H1 (cell line): ENCODE measurements at regions not wholly inside any gene's neighbourhood (a gene's known extent, or its start where the extent isn't known, plus 50 kb on each side); places are given as distances from the start of the nearest gene placed in this dataset.

Experiments used
- CTCF ChIA-PET: fragments of 300-600 bp; sonication (Branson Sonifier 250); formaldehyde crosslinking; loops from one replicate; lab custom pipeline; 2021; ENCODE audit not compliant: partially characterized antibody; lab: Charles Lee
- POLR2A ChIA-PET: fragments of 300-600 bp; sonication (Branson Sonifier 250); formaldehyde crosslinking; loops from one replicate; lab custom pipeline; 2021; ENCODE audit warnings: inconsistent platforms; ENCODE audit not compliant: partially characterized antibody; lab: Charles Lee
- DNase-seq, 2 experiments: peaks; one replicate each; pipeline versions ENCODE4 v3.0.0 to v3.0.0-alpha.2; 2010 to 2022; ENCODE audit warnings: low spot score in 2 of 2, low read depth in 1 of 2, mixed read lengths in 1 of 2
- FAIRE-seq: peaks from 2 replicates; lab custom pipeline; 2011; peaks lifted over from hg19 to GRCh38; lab: Jason Lieb, UNC
- H2AFZ ChIP-seq: 2 replicates; pipeline ENCODE4 v1.8.1; 2012; ENCODE audit warnings: low read length, inconsistent platforms
- H2AK5ac ChIP-seq: 2 replicates; pipeline ENCODE4 v1.6.1; 2013; ENCODE audit warnings: low read depth, low read length
- H2BK120ac ChIP-seq: replicated peaks from 2 replicates; pipeline ENCODE3; 2013; ENCODE audit warnings: low read depth, low read length, inconsistent platforms
- H2BK12ac ChIP-seq: 2 replicates; pipeline ENCODE4 v1.6.1; 2013; ENCODE audit warnings: low read depth, low read length
- H2BK15ac ChIP-seq: 2 replicates; pipeline ENCODE4 v1.6.1; 2013; ENCODE audit warnings: low read length
- H2BK20ac ChIP-seq: 2 replicates; pipeline ENCODE4 v1.6.1; 2013; ENCODE audit warnings: low read length
- H2BK5ac ChIP-seq: 2 replicates; pipeline ENCODE4 v1.6.1; 2013; ENCODE audit warnings: low read depth, low read length
- H3K14ac ChIP-seq: 2 replicates; pipeline ENCODE4 v1.6.1; 2013; ENCODE audit warnings: inconsistent platforms; ENCODE audit not compliant: insufficient read length
- H3K18ac ChIP-seq: 2 replicates; pipeline ENCODE4 v1.6.1; 2013; ENCODE audit warnings: low read length; ENCODE audit errors: extremely low read depth
- H3K23ac ChIP-seq: 2 replicates; pipeline ENCODE4 v1.6.1; 2013; ENCODE audit warnings: inconsistent platforms; ENCODE audit not compliant: insufficient read length
- H3K23me2 ChIP-seq: 2 replicates; pipeline ENCODE4 v1.6.1; 2013; ENCODE audit warnings: low read depth, low read length
- H3K27ac ChIP-seq: 2 replicates; pipeline ENCODE4 v1.6.1; 2011; ENCODE audit warnings: low read depth, low read length, inconsistent platforms
- H3K27me3 ChIP-seq, 4 experiments: replicated peaks in 1 of 4; 1 replicate in 1 of 4; 2 replicates in 3 of 4; pipeline versions ENCODE4 v1.6.1 to v1.8.1; 2011 to 2013; ENCODE audit warnings: low read length in 3 of 4, mild to moderate bottlenecking in 3 of 4, inconsistent platforms in 2 of 4, mixed read lengths in 2 of 4, moderate library complexity in 1 of 4; ENCODE audit not compliant: control insufficient read depth in 3 of 4, insufficient read depth in 3 of 4; ENCODE audit errors: extremely low read depth in 1 of 4
- H3K36me3 ChIP-seq, 4 experiments: 2 replicates each; pipeline versions ENCODE4 v1.6.1 to v1.8.1; 2011 to 2013; ENCODE audit warnings: mild to moderate bottlenecking in 4 of 4, low read length in 3 of 4, moderate library complexity in 2 of 4, control low read depth in 1 of 4, inconsistent platforms in 1 of 4; ENCODE audit not compliant: insufficient read depth in 4 of 4, control insufficient read depth in 2 of 4
- H3K4ac ChIP-seq: replicated peaks from 2 replicates; pipeline ENCODE3; 2013; ENCODE audit warnings: low read length, low read depth, mixed read lengths, inconsistent platforms; ENCODE audit not compliant: insufficient read length
- H3K4me1 ChIP-seq, 4 experiments: replicated peaks in 1 of 4; 1 replicate in 1 of 4; 2 replicates in 3 of 4; pipeline versions ENCODE4 v1.6.1 to v1.8.1; 2011 to 2013; ENCODE audit warnings: low read length in 3 of 4, inconsistent platforms in 2 of 4, mixed read lengths in 1 of 4; ENCODE audit not compliant: insufficient read depth in 4 of 4, control insufficient read depth in 3 of 4
- H3K4me2 ChIP-seq, 2 experiments: 2 replicates each; pipeline versions ENCODE4 v1.6.1 to v1.8.1; 2011 to 2013; ENCODE audit warnings: low read depth in 2 of 2, low read length in 2 of 2, control low read depth in 1 of 2, inconsistent platforms in 1 of 2, mild to moderate bottlenecking in 1 of 2; ENCODE audit not compliant: insufficient read depth in 1 of 2
- H3K4me3 ChIP-seq, 4 experiments: fragments of 200-600, 300-600 bp in 1 of 4; sonication (generic), shearing (Covaris generic), sonication (Bioruptor Twin) in 1 of 4; 2 replicates each; pipeline versions ENCODE4 v1.5.1 to v1.8.1; 2011 to 2016; ENCODE audit warnings: low read length in 4 of 4, low read depth in 3 of 4, control low read depth in 2 of 4, inconsistent platforms in 2 of 4, mild to moderate bottlenecking in 2 of 4, mixed read lengths in 1 of 4, moderate library complexity in 1 of 4; ENCODE audit not compliant: insufficient read depth in 2 of 4; ENCODE audit errors: extremely low read depth in 1 of 4
- H3K56ac ChIP-seq: replicated peaks from 2 replicates; pipeline ENCODE3; 2013; ENCODE audit warnings: low read depth, mild to moderate bottlenecking, mixed read lengths, low read length, inconsistent platforms; ENCODE audit not compliant: insufficient read length
- H3K79me1 ChIP-seq: 2 replicates; pipeline ENCODE4 v1.6.1; 2013; ENCODE audit warnings: low read depth, low read length, control low read depth
- H3K79me2 ChIP-seq, 2 experiments: 2 replicates each; pipeline versions ENCODE4 v1.6.1 to v1.8.1; 2012 to 2013; ENCODE audit warnings: low read length in 2 of 2, mild to moderate bottlenecking in 2 of 2, inconsistent platforms in 1 of 2; ENCODE audit not compliant: insufficient read depth in 2 of 2, control insufficient read depth in 1 of 2
- H3K9ac ChIP-seq, 4 experiments: replicated peaks in 1 of 4; 1 replicate in 1 of 4; 2 replicates in 3 of 4; pipeline versions ENCODE4 v1.6.1 to v1.8.1; 2011 to 2013; ENCODE audit warnings: low read depth in 3 of 4, low read length in 3 of 4, control low read depth in 2 of 4, mild to moderate bottlenecking in 2 of 4, moderate library complexity in 2 of 4, inconsistent platforms in 1 of 4; ENCODE audit errors: extremely low read depth in 1 of 4
- H3K9me3 ChIP-seq, 2 experiments: 2 replicates each; pipeline versions ENCODE4 v1.6.1 to v1.8.1; 2012 to 2013; ENCODE audit warnings: mild to moderate bottlenecking in 2 of 2, moderate library complexity in 2 of 2, control low read depth in 1 of 2, inconsistent platforms in 1 of 2, low read depth in 1 of 2, low read length in 1 of 2, mixed read lengths in 1 of 2; ENCODE audit not compliant: insufficient read depth in 2 of 2
- H4K20me1 ChIP-seq, 2 experiments: replicated peaks in 1 of 2; 2 replicates each; pipeline versions ENCODE3 to v1.8.1; 2011 to 2013; ENCODE audit warnings: inconsistent platforms in 2 of 2, low read length in 2 of 2, mild to moderate bottlenecking in 1 of 2; ENCODE audit not compliant: insufficient read depth in 2 of 2, control insufficient read depth in 1 of 2
- H4K5ac ChIP-seq: 2 replicates; pipeline ENCODE4 v1.6.1; 2013; ENCODE audit warnings: low read length, low read depth, mixed read lengths, inconsistent platforms; ENCODE audit not compliant: insufficient read length
- H4K8ac ChIP-seq: 2 replicates; pipeline ENCODE4 v1.8.0; 2013; ENCODE audit warnings: mild to moderate bottlenecking, moderate library complexity, low read length, inconsistent platforms; ENCODE audit not compliant: insufficient read depth; ENCODE audit errors: extremely low read depth
- H4K91ac ChIP-seq: replicated peaks from 2 replicates; pipeline ENCODE3; 2013; ENCODE audit warnings: low read length, mixed read lengths, inconsistent platforms; ENCODE audit not compliant: insufficient read length
- ASH2L ChIP-seq: fragments of 200-600, 300-600 bp; sonication (generic); IDR thresholded peaks from one replicate; pipeline ENCODE4 v1.7.1; 2017; ENCODE audit warnings: low read length
- BCL11A ChIP-seq, 2 experiments: IDR thresholded peaks; one replicate each; pipeline ENCODE4 v1.6.1; 2011; ENCODE audit warnings: low read depth in 2 of 2, low read length in 2 of 2, mild to moderate bottlenecking in 2 of 2
- CBX5 ChIP-seq: fragments of 300-800, 300-1000 bp; sonication (generic); IDR thresholded peaks from 2 replicates; pipeline ENCODE4 v1.7.1; 2016; ENCODE audit warnings: antibody characterized with exemption, low read length, low read depth
- CTBP2 ChIP-seq: IDR thresholded peaks from 2 replicates; pipeline ENCODE4 v1.7.0; 2011; ENCODE audit warnings: borderline replicate concordance, mild to moderate bottlenecking, moderate library complexity, mixed read lengths, low read length; ENCODE audit not compliant: insufficient read depth, insufficient read length
- GTF2F1 ChIP-seq: IDR thresholded peaks from 2 replicates; pipeline ENCODE4 v1.6.1; 2012; ENCODE audit warnings: low read depth, low read length, improper control_type of control experiment, borderline replicate concordance
- HDAC6 ChIP-seq: IDR thresholded peaks from one replicate; pipeline ENCODE4 v1.7.1; 2012; ENCODE audit warnings: low read depth, mild to moderate bottlenecking, inconsistent platforms, low read length, moderate library complexity
- JUN ChIP-seq: IDR thresholded peaks from 2 replicates; pipeline ENCODE4 v1.6.1; 2011; ENCODE audit warnings: low read depth, mild to moderate bottlenecking, improper control_type of control experiment, low read length
- KDM4A ChIP-seq: IDR thresholded peaks from one replicate; pipeline ENCODE4 v1.7.1; 2012; ENCODE audit warnings: low read depth, mild to moderate bottlenecking, moderate library complexity, low read length, inconsistent platforms; ENCODE audit not compliant: severe bottlenecking
- POLR2AphosphoS5 ChIP-seq: IDR thresholded peaks from 2 replicates; pipeline ENCODE4 v1.6.1; 2011; ENCODE audit warnings: low read depth, low read length
- RFX5 ChIP-seq: IDR thresholded peaks from 2 replicates; pipeline ENCODE4 v1.6.1; 2011; ENCODE audit warnings: low read depth, low read length, improper control_type of control experiment, borderline replicate concordance
- RXRA ChIP-seq: IDR thresholded peaks from 2 replicates; pipeline ENCODE4 v1.6.1; 2011; ENCODE audit warnings: low read depth, mild to moderate bottlenecking, low read length, moderate library complexity; ENCODE audit not compliant: insufficient read depth
- SIN3A ChIP-seq, 2 experiments: IDR thresholded peaks in 1 of 2; conservative IDR thresholded peaks in 1 of 2; 2 replicates each; pipeline ENCODE4 v1.6.1; 2011 to 2012; ENCODE audit warnings: low read length in 2 of 2, improper control_type of control experiment in 1 of 2, low read depth in 1 of 2, mild to moderate bottlenecking in 1 of 2
- SUZ12 ChIP-seq: fragments of 200-600 bp; sonication (generic); IDR thresholded peaks from 2 replicates; pipeline ENCODE4 v1.6.1; 2012; ENCODE audit warnings: mild to moderate bottlenecking, inconsistent platforms, low read length, moderate library complexity, mixed read lengths
- YY1 ChIP-seq: IDR thresholded peaks from 2 replicates; pipeline ENCODE4 v1.6.1; 2011; ENCODE audit warnings: low read depth, mild to moderate bottlenecking, low read length
- WGBS, 2 experiments: shearing (Covaris generic) in 1 of 2; methylation state at CpG; one replicate each; pipeline versions ENCODE4 v1.1.6 to v1.1.7; 2013 to 2015; ENCODE audit warnings: low lambda C conversion rate in 2 of 2, mixed read lengths in 2 of 2, inconsistent platforms in 1 of 2, low coverage in 1 of 2, missing lambda C conversion rate in 1 of 2; ENCODE audit not compliant: insufficient replicate concordance in 2 of 2, insufficient coverage in 1 of 2, insufficient read length in 1 of 2; ENCODE audit errors: extremely low coverage in 1 of 2, missing lambda C conversion rate in 1 of 2; 5-methylcytosine and 5-hydroxymethylcytosine counted together

DNA sequence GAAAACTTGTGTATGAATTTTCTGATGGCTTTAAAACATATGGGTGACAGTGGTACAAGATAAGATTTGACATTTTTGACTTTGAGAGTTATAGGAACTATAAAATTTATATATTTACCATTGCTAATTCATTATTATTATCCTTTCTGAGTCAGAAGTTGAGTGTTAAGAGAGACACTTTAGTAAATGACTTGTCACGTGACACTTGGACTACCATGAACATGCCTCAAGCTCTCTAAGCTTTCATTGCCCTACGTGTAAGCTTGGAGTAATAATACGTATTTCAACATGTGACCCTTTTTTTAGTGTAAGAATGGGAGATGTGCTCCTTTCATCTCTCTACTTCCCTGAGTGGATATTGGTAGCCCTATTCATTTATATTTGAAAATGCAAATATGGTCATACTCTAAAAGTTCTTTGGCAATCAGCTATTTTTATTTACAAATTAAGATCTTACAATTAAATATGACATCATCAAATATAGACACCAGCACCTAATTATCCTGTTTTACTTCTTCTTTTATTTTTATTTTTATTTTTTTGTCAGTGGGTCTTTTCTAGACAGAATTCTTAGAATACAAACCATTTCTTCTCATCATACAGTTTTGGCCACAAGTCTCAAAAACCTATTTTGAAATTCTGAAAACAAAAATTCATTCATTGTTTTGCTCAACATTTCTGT is 837.0 kb downstream of the PDHA2 start:
- Histone ChIP-seq H3K23ac (no peak overlapping the region), H4K91ac (no peak overlapping the region), H3K27me3 (peaks cover 0 to 1% (median 0%) of the 10 kb centered on the region in 4 experiments; a peak in 1 of 7 replicates), H3K4me1 (no peaks in the 10 kb centered on the region), H3K36me3 (no peaks in the 10 kb centered on the region), H3K18ac (no peak overlapping the region), H2BK5ac (no peak overlapping the region), H3K23me2 (no peaks in the 10 kb centered on the region), H3K27ac (no peak overlapping the region), H3K4me3 (no peak overlapping the region), H2BK15ac (no peak overlapping the region), H2AFZ (no peak overlapping the region), H2BK12ac (no peak overlapping the region), H4K20me1 (no peaks in the 10 kb centered on the region), H4K8ac (no peak overlapping the region), H2BK120ac (no peak overlapping the region), H3K9me3 (no peaks in the 10 kb centered on the region), H2AK5ac (no peak overlapping the region), H4K5ac (no peak overlapping the region), H2BK20ac (no peak overlapping the region), H3K79me2 (no peaks in the 10 kb centered on the region), H3K9ac (no peak overlapping the region), H3K4me2 (no peak overlapping the region), H3K79me1 (no peaks in the 10 kb centered on the region), H3K56ac (no peak overlapping the region), H3K14ac (no peak overlapping the region), H3K4ac (no peak overlapping the region)
- WGBS, 2 experiments, result 96% methylated on average over 3 of the region's 3 CpGs; no CpG with 5 or more reads in 1 of the 2 experiments
- ChIA-PET POLR2A (no interaction called here), CTCF (interaction anchor here (1.6 kb wide), 1 partner anchor 9 kb away, joined by 4 read pairs; no protein-coding TSS in a partner anchor)
- no peak for FAIRE-seq
- no peak for DNase-seq
- TF ChIP-seq ASH2L, result no peak
- no peak for TF ChIP-seq YY1
- TF ChIP-seq CTBP2, result no peak
- TF ChIP-seq JUN, result no peak
- TF ChIP-seq POLR2AphosphoS5, result no peak
- TF ChIP-seq RXRA, result no peak
- no peak for TF ChIP-seq SUZ12
- no peak for TF ChIP-seq RFX5
- no peak for TF ChIP-seq CBX5
- no peak for TF ChIP-seq GTF2F1
- TF ChIP-seq HDAC6, result no peak
- TF ChIP-seq BCL11A (IDR thresholded peaks at IDR 0.05; ENCODE audit: low read depth in 2 of 2, low read length in 2 of 2), result no peak
- no peak for TF ChIP-seq KDM4A
- TF ChIP-seq SIN3A (conservative IDR thresholded peaks at IDR 0.05 in 1 of 2, IDR thresholded peaks at IDR 0.05 in 1 of 2; ENCODE audit: low read depth in 1 of 2, low read length in 2 of 2), result no peak
